Breast epithelium (tissue), 4 donors: ENCODE measurements at regions not wholly inside any gene's neighbourhood (a gene's known extent, or its start where the extent isn't known, plus 50 kb on each side); places are given as distances from the start of the nearest gene placed in this dataset.
"Not testable (repeated sequence)": the region's sequence is repeated elsewhere in the genome, so short reads cannot be mapped to it uniquely, and the experiment has no call there.

Experiments
- DNase-seq, 2 donors: peaks; one replicate each; pipeline ENCODE4 v3.0.0-alpha.2; 2019; ENCODE audit warnings: low spot score in 2 of 2
- H3K27ac ChIP-seq, 2 donors: fragments of 200-600 bp; sonication (generic) in 1 of 2; one replicate each; pipeline ENCODE4 v1.5.1; 2016 to 2019; ENCODE audit warnings: mild to moderate bottlenecking in 1 of 2
- H3K27me3 ChIP-seq, 2 donors: fragments of 200-600 bp; sonication (generic) in 1 of 2; one replicate each; pipeline versions ENCODE4 v1.5.1 to v1.6.0; 2017 to 2019; ENCODE audit warnings: control low read depth in 1 of 2, mild to moderate bottlenecking in 1 of 2
- H3K36me3 ChIP-seq: fragments of 200-600 bp; one replicate; pipeline ENCODE4 v1.5.1; 2019
- H3K4me1 ChIP-seq, 2 donors: fragments of 200-600 bp; sonication (generic); one replicate each; pipeline ENCODE4 v1.5.1; 2016 to 2019; ENCODE audit warnings: control low read depth in 1 of 2
- H3K4me3 ChIP-seq, 3 donors: fragments of 200-600 bp; sonication (generic); 1 replicate in 2 of 3; 2 replicates in 1 of 3; pipeline ENCODE4 v1.5.1; 2016 to 2019; ENCODE audit warnings: mild to moderate bottlenecking in 3 of 3, moderate library complexity in 2 of 3
- H3K9me3 ChIP-seq, 2 donors: fragments of 200-600 bp; sonication (generic) in 1 of 2; one replicate each; pipeline ENCODE4 v1.5.1; 2016 to 2019; ENCODE audit warnings: control low read depth in 1 of 2
- CTCF ChIP-seq, 3 donors: fragments of 450-650 bp; IDR thresholded peaks; one replicate each; pipeline ENCODE4 v1.5.1; 2016 to 2017; ENCODE audit warnings: antibody characterized with exemption in 3 of 3, mild to moderate bottlenecking in 3 of 3, moderate library complexity in 3 of 3
- POLR2A ChIP-seq: fragments of 450-650 bp; IDR thresholded peaks from one replicate; pipeline ENCODE4 v1.6.1; 2016; ENCODE audit warnings: antibody characterized with exemption, mild to moderate bottlenecking, moderate library complexity
- POLR2AphosphoS5 ChIP-seq, 3 donors: sonication (generic); formaldehyde crosslinking; IDR thresholded peaks; one replicate each; pipeline ENCODE4 v1.6.1; 2017; ENCODE audit warnings: antibody characterized with exemption in 3 of 3
- intact Hi-C: fragments of 100-400 bp; cut with DNase I; formaldehyde crosslinking; loops from one replicate; pipeline ENCODE4 v1.15.1; 2023; ENCODE audit warnings: low total_unique reads

GRCh38 chr12:131279281-131279921, 325.7 kb downstream of the ADGRD1 start:
- H3K9me3 ChIP-seq = no peaks in the 10 kb centered on the region
- H3K27me3 ChIP-seq = peaks cover 0 to 15% of the 10 kb centered on the region in 2 donors
- no peak for DNase-seq
- no peaks in the 10 kb centered on the region for H3K36me3 ChIP-seq
- intact Hi-C loops = no loop called here
- TF ChIP-seq POLR2AphosphoS5 (IDR thresholded peaks at IDR 0.05) (no peak), POLR2A (no peak), CTCF (IDR thresholded peaks at IDR 0.05) (no peak)
- H3K27ac ChIP-seq = no peak overlapping the region
- H3K4me1 ChIP-seq = no peaks in the 10 kb centered on the region
- no peak overlapping the region for H3K4me3 ChIP-seq

GRCh38 chr12:131280426-131280825, 326.7 kb downstream of the ADGRD1 start:
- no peak for DNase-seq
- no peaks in the 10 kb centered on the region for H3K36me3 ChIP-seq
- H3K9me3 ChIP-seq = no peaks in the 10 kb centered on the region
- H3K4me1 ChIP-seq = no peaks in the 10 kb centered on the region
- no peak overlapping the region for H3K4me3 ChIP-seq
- peaks cover 0 to 14% of the 10 kb centered on the region in 2 donors for H3K27me3 ChIP-seq
- no peak overlapping the region for H3K27ac ChIP-seq
- TF ChIP-seq CTCF (IDR thresholded peaks at IDR 0.05) (no peak), POLR2AphosphoS5 (IDR thresholded peaks at IDR 0.05) (no peak), POLR2A (no peak)
- intact Hi-C loops = no loop called here

- no peak overlapping the region for H3K27ac ChIP-seq
- no peaks in the 10 kb centered on the region for H3K4me1 ChIP-seq
- no peaks in the 10 kb centered on the region for H3K9me3 ChIP-seq
- intact Hi-C loops = no loop called here
- DNase-seq = no peak
- no peak for TF ChIP-seq POLR2AphosphoS5 (IDR thresholded peaks at IDR 0.05)
- TF ChIP-seq CTCF (IDR thresholded peaks at IDR 0.05) = no peak
- no peak for TF ChIP-seq POLR2A
- no peaks in the 10 kb centered on the region for H3K36me3 ChIP-seq
- H3K4me3 ChIP-seq = no peak overlapping the region
- peaks cover 0 to 9% of the 10 kb centered on the region in 2 donors for H3K27me3 ChIP-seq
Observed at GRCh38 chr12:131281016-131281415, 327.3 kb downstream of the ADGRD1 start.

GRCh38 chr12:131282292-131283080, 328.8 kb downstream of the ADGRD1 start:
- TF ChIP-seq POLR2A (no peak), POLR2AphosphoS5 (IDR thresholded peaks at IDR 0.05) (no peak), CTCF (IDR thresholded peaks at IDR 0.05) (no peak)
- Histone ChIP-seq H3K4me1 (no peaks in the 10 kb centered on the region), H3K4me3 (no peak overlapping the region), H3K27me3 (peaks cover 0 to 12% of the 10 kb centered on the region in 2 donors), H3K27ac (no peak overlapping the region), H3K36me3 (no peaks in the 10 kb centered on the region), H3K9me3 (no peaks in the 10 kb centered on the region)
- intact Hi-C loops = no loop called here
- DNase-seq = no peak

GRCh38 chr12:131283191-131283861, 329.6 kb downstream of the ADGRD1 start:
- H3K9me3 ChIP-seq = no peaks in the 10 kb centered on the region
- H3K4me3 ChIP-seq = no peak overlapping the region
- intact Hi-C loops = no loop called here
- H3K27ac ChIP-seq = no peak overlapping the region
- TF ChIP-seq CTCF (IDR thresholded peaks at IDR 0.05) = no peak
- TF ChIP-seq POLR2A = no peak
- TF ChIP-seq POLR2AphosphoS5 (IDR thresholded peaks at IDR 0.05) = no peak
- H3K36me3 ChIP-seq = no peaks in the 10 kb centered on the region
- peaks cover 0 to 14% of the 10 kb centered on the region in 2 donors for H3K27me3 ChIP-seq
- no peak for DNase-seq
- H3K4me1 ChIP-seq = no peaks in the 10 kb centered on the region

- H3K36me3 ChIP-seq, H3K27me3 ChIP-seq, H3K27ac ChIP-seq, intact Hi-C loops, H3K9me3 ChIP-seq, DNase-seq, H3K4me1 ChIP-seq, H3K4me3 ChIP-seq: not testable (repeated sequence)
Observed at GRCh38 chr12:131283862-131284825, 330.4 kb downstream of the ADGRD1 start.
